ENCODE measurements at regions not wholly inside any gene's neighbourhood (a gene's known extent, or its start where the extent isn't known, plus 50 kb on each side); places are given as distances from the start of the nearest gene placed in this dataset.

DNA sequence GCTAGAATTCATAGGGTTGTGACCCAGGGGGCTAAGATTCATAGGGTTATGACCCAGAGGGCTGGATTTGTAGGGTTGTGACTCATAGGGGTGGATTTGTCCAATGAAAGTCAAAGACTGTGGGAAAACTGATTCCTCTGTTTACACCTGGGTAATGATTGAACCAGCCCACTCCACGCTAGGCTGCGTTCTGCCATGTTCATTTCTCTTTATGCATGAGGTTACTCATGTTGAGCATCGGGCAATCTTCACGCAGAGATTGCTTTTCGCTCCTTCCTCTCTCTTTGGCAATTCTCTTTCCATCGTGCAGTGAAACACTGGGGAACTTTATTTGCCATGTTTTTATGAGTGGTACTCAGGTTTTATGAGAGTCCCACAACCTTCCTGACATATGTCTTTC lies 127.8 kb downstream of the CRLF2 start:
- H3K4me3 ChIP-seq = no peak overlapping the region
- TF ChIP-seq, protein P1, sequence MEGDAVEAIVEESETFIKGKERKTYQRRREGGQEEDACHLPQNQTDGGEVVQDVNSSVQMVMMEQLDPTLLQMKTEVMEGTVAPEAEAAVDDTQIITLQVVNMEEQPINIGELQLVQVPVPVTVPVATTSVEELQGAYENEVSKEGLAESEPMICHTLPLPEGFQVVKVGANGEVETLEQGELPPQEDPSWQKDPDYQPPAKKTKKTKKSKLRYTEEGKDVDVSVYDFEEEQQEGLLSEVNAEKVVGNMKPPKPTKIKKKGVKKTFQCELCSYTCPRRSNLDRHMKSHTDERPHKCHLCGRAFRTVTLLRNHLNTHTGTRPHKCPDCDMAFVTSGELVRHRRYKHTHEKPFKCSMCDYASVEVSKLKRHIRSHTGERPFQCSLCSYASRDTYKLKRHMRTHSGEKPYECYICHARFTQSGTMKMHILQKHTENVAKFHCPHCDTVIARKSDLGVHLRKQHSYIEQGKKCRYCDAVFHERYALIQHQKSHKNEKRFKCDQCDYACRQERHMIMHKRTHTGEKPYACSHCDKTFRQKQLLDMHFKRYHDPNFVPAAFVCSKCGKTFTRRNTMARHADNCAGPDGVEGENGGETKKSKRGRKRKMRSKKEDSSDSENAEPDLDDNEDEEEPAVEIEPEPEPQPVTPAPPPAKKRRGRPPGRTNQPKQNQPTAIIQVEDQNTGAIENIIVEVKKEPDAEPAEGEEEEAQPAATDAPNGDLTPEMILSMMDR (IDR thresholded peaks at IDR 0.05) = no peak
- no peak for TF ChIP-seq POLR2A (IDR thresholded peaks at IDR 0.05)
- intact Hi-C loops (cut with DNase I) = no loop called here
- peaks cover 0 to 17% (median 0%) of the 10 kb centered on the region in 3 donors for H3K9me3 ChIP-seq
- no peaks in the 10 kb centered on the region for H3K36me3 ChIP-seq (replicated peaks in 1 of 2; ENCODE audit: insufficient read depth in 1 of 2, low read depth in 2 of 2)
- 65 to 71% methylated on average over 6 of the region's 6 CpGs for WGBS, 2 donors
- H3K27ac ChIP-seq = no peak overlapping the region
- no peaks in the 10 kb centered on the region for H3K27me3 ChIP-seq
- no peaks in the 10 kb centered on the region for H3K4me1 ChIP-seq
- no peak for ATAC-seq
- DNase-seq = no peak

DNA sequence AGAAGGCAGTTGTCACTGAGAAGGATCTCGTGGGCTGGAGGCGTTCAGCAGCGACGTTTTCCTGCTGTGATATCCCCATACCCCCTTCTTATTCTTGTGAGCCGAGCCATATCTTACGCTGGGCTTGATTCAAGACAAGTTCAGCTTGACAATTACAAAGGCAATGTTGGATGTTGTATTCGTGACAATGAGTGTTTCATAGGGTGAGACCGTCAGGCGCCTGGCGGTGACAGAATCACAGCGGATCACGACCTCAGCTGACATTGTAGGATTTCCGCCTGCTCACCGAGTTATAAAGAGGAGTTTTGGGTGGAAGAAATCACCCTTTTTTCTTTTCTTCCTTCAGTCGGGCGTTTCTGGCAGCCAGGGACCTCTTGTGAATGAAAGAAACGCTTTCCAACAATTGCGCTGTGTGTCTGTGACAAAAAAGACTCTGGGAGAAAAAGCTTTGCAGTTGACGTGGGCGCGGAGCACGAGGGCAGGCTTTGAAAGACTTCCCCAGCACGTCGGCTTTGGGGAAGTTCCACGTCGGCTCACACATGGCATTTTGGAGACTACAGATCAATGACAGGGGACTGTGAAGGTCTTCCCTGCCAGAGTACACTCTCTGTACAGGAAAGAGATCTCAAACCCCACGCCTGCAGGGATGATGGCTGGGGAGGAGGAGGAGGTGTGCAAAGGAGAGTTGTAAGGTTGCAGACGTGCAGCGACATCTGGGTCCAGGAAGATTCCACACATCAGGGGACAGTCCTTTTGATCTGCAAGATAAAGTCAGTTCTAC lies 135.4 kb downstream of the CRLF2 start:
- 46 to 48% methylated on average over 29 of the region's 29 CpGs for WGBS, 2 donors
- no peak overlapping the region for H3K27ac ChIP-seq
- intact Hi-C loops (cut with DNase I) = no loop called here
- no peak for ATAC-seq
- no peak overlapping the region for H3K4me3 ChIP-seq
- no peaks in the 10 kb centered on the region for H3K27me3 ChIP-seq
- H3K4me1 ChIP-seq = no peaks in the 10 kb centered on the region
- no peaks in the 10 kb centered on the region for H3K36me3 ChIP-seq (replicated peaks in 1 of 2; ENCODE audit: insufficient read depth in 1 of 2, low read depth in 2 of 2)
- DNase-seq = no peak
- no peak for TF ChIP-seq POLR2A (IDR thresholded peaks at IDR 0.05)
- H3K9me3 ChIP-seq = peaks cover 0 to 18% (median 0%) of the 10 kb centered on the region in 3 donors

DNA sequence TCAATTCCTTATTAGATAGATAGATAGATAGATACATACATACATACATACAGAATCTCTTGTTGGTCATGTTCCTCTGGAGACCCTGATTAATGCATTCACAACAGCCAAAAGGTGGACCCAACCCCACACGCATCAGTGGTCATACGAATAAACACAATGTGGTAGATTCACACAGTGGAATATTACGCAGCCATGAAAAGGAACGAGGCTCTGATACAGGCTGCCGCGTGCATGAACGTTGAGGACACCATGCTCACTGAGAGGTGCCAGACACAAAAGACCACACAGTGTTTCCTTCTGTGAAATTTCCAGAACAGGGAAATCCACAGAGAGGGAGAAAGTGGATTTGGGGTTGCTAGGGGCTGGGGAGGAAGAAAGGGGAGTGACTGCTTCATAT lies 136.7 kb downstream of the CRLF2 start:
- no peak for DNase-seq
- no peaks in the 10 kb centered on the region for H3K4me1 ChIP-seq
- intact Hi-C loops (cut with DNase I) = no loop called here
- H3K36me3 ChIP-seq (replicated peaks in 1 of 2; ENCODE audit: insufficient read depth in 1 of 2, low read depth in 2 of 2) = no peaks in the 10 kb centered on the region
- 75 to 80% methylated on average over 7 of the region's 7 CpGs for WGBS, 2 donors
- H3K9me3 ChIP-seq = peaks cover 0 to 18% (median 0%) of the 10 kb centered on the region in 3 donors
- no peak for ATAC-seq
- TF ChIP-seq, protein P1 (IDR thresholded peaks at IDR 0.05) = no peak
- TF ChIP-seq POLR2A (IDR thresholded peaks at IDR 0.05) = no peak
- no peaks in the 10 kb centered on the region for H3K27me3 ChIP-seq
- no peak overlapping the region for H3K27ac ChIP-seq
- H3K4me3 ChIP-seq = no peak overlapping the region

DNA sequence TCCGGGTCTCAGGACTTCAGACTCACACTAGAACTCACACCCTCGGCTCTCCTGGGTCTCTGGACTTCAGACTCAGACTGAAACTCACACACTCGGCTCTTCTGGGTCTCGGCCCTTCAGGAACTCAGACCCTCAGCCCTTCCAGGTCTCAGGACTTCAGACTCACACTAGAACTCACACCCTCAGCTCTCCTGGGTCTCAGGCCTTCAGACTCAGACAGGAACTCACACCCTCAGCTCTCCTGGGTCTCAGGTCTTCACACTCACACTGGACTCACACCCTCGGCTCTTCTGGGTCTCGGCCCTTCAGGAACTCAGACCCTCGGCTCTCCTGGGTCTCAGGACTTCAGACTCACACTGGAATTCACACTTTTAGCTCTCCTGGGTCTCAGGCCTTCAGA lies 137.3 kb downstream of the CRLF2 start:
- TF ChIP-seq, protein P1 (IDR thresholded peaks at IDR 0.05) = no peak
- no peak for TF ChIP-seq POLR2A (IDR thresholded peaks at IDR 0.05)
- no peak for ATAC-seq
- 62 to 72% methylated on average over 7 of the region's 7 CpGs for WGBS, 2 donors

DNA sequence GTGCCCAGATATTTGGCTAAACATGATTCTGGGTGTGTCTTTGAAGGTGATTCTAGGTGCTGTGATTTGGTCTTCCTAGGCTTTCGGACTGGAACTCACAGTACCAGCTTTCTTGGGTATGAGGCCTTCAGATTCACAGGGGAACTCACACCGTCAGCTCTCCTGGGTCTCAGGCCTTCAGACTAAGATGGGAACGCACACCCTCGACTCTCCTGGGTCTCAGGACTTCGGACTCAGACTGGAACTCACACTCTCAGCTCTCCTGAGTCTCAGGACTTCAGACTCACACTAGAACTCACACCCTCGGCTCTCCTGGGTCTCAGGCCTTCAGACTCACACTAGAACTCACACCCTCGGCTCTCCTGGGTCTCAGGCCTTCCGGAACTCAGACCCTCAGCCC lies 137.7 kb downstream of the CRLF2 start:
- H3K27ac ChIP-seq = no peak overlapping the region
- H3K36me3 ChIP-seq (replicated peaks in 1 of 2; ENCODE audit: insufficient read depth in 1 of 2, low read depth in 2 of 2) = no peaks in the 10 kb centered on the region
- H3K9me3 ChIP-seq = peaks cover 0 to 18% (median 0%) of the 10 kb centered on the region in 3 donors
- ATAC-seq (no peak), DNase-seq (no peak)
- intact Hi-C loops (cut with DNase I) = no loop called here
- 53 to 55% methylated on average over 8 of the region's 8 CpGs for WGBS, 2 donors
- H3K4me1 ChIP-seq = no peaks in the 10 kb centered on the region
- H3K4me3 ChIP-seq = no peak overlapping the region
- H3K27me3 ChIP-seq = no peaks in the 10 kb centered on the region
- TF ChIP-seq, protein P1 (IDR thresholded peaks at IDR 0.05) = no peak
- TF ChIP-seq POLR2A (IDR thresholded peaks at IDR 0.05) = no peak

More for the DNA sequence above, 137.3 kb downstream of the CRLF2 start:
- Histone ChIP-seq H3K36me3 (replicated peaks in 1 of 2; ENCODE audit: insufficient read depth in 1 of 2, low read depth in 2 of 2) (no peaks in the 10 kb centered on the region), H3K27ac (no peak overlapping the region), H3K27me3 (no peaks in the 10 kb centered on the region), H3K4me3 (no peak overlapping the region), H3K4me1 (no peaks in the 10 kb centered on the region), H3K9me3 (peaks cover 0 to 18% (median 0%) of the 10 kb centered on the region in 3 donors)
- intact Hi-C loops (cut with DNase I) = no loop called here
- DNase-seq = no peak
